ENCODE measurements at regions not wholly inside any gene's neighbourhood (a gene's known extent, or its start where the extent isn't known, plus 50 kb on each side); places are given as distances from the start of the nearest gene placed in this dataset.

DNA sequence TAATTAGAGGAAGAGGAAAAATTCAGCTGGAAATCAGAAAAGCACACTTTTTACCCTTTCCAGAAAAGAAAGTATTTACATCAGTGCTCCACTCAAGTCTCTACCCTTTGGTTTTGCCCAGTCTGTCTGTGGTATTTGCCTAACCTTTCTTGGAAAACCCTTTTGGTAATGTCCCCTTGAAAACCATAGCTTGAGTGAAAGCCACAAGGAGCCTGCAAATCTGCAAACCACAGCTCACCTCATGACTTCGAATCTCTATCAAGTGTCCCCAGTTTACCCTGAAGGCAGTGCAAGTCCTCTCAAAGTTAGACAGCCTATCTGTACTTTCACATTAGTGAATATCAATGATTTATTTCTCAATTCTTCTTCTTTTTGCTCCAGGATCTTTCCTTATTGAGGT, 162.1 kb upstream of the TSLP start:
- no peaks in the 10 kb centered on the region for H3K4me1 ChIP-seq
- no peak overlapping the region for H3K4me3 ChIP-seq
- DNase-seq, result no peak
- WGBS, 5 donors, result 59 to 82% (median 73%) methylated on average over 1 of the region's 1 CpG
- intact Hi-C loops (cut with DNase I; ENCODE audit: low total_unique reads), result no loop called here
- peaks cover 0 to 12% (median 0%) of the 10 kb centered on the region in 8 donors for H3K9me3 ChIP-seq
- no peaks in the 10 kb centered on the region for H3K27me3 ChIP-seq (replicated peaks in 1 of 7)
- TF ChIP-seq POLR2AphosphoS5 (IDR thresholded peaks at IDR 0.05) (no peak), POLR2A (IDR thresholded peaks at IDR 0.05) (no peak)
- TF ChIP-seq, protein P1, sequence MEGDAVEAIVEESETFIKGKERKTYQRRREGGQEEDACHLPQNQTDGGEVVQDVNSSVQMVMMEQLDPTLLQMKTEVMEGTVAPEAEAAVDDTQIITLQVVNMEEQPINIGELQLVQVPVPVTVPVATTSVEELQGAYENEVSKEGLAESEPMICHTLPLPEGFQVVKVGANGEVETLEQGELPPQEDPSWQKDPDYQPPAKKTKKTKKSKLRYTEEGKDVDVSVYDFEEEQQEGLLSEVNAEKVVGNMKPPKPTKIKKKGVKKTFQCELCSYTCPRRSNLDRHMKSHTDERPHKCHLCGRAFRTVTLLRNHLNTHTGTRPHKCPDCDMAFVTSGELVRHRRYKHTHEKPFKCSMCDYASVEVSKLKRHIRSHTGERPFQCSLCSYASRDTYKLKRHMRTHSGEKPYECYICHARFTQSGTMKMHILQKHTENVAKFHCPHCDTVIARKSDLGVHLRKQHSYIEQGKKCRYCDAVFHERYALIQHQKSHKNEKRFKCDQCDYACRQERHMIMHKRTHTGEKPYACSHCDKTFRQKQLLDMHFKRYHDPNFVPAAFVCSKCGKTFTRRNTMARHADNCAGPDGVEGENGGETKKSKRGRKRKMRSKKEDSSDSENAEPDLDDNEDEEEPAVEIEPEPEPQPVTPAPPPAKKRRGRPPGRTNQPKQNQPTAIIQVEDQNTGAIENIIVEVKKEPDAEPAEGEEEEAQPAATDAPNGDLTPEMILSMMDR (IDR thresholded peaks at IDR 0.05 in 8 of 11, conservative IDR thresholded peaks at IDR 0.05 in 3 of 11), result no peak
- no peak overlapping the region for H3K27ac ChIP-seq
- H3K36me3 ChIP-seq, result no peaks in the 10 kb centered on the region

DNA sequence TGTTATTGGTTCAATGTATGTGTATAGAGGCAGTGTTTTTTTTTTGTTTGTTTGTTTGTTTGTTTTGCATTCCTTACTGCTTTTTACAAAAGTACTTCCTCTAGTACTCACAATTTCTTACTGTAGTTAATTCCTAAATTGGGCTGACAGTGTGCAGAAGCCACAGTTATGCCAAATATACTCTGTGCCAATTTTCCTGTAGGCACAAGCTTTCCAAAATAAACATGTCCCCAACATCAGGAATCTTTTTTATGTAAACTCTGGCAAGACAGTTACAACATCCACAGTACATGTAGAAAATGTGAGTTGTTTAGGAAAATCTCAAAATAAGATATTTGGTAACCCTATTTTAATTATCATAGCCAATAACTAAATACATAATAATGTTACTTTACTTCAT, 161.6 kb upstream of the TSLP start:
- Histone ChIP-seq H3K9me3 (peaks cover 0 to 12% (median 0%) of the 10 kb centered on the region in 8 donors), H3K27ac (no peak overlapping the region), H3K27me3 (replicated peaks in 1 of 7) (no peaks in the 10 kb centered on the region), H3K4me3 (no peak overlapping the region), H3K4me1 (no peaks in the 10 kb centered on the region), H3K36me3 (no peaks in the 10 kb centered on the region)
- DNase-seq, result no peak
- TF ChIP-seq POLR2AphosphoS5 (IDR thresholded peaks at IDR 0.05), result no peak
- TF ChIP-seq, protein P1 (IDR thresholded peaks at IDR 0.05 in 8 of 11, conservative IDR thresholded peaks at IDR 0.05 in 3 of 11), result no peak
- TF ChIP-seq POLR2A (IDR thresholded peaks at IDR 0.05), result no peak
- intact Hi-C loops (cut with DNase I; ENCODE audit: low total_unique reads), result no loop called here

DNA sequence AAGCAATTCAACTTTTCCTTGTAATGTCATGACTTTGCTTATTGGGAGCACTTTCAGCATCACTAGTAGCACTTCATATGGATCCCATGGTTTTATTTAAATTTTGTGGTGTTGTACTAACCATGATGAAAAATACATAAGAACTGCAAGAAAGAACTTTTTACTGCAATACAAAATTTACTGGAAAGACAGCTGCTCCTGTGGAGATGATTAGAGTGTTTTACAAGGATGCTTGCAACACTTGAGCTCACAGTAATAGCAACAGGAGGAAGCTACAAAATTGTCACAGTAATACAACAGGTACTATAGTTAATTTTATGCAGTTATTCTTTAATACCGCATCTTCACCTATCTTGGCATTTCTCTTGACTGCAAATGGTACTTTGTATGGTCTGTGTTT, 158.3 kb upstream of the TSLP start:
- Histone ChIP-seq H3K4me1 (no peaks in the 10 kb centered on the region), H3K4me3 (no peak overlapping the region), H3K36me3 (no peaks in the 10 kb centered on the region), H3K27ac (no peak overlapping the region), H3K27me3 (replicated peaks in 1 of 7) (no peaks in the 10 kb centered on the region), H3K9me3 (no peaks in the 10 kb centered on the region)
- no peak for DNase-seq
- WGBS, 5 donors, result 90 to 98% (median 94%) methylated on average over 1 of the region's 1 CpG
- intact Hi-C loops (cut with DNase I; ENCODE audit: low total_unique reads), result no loop called here
- TF ChIP-seq, protein P1 (IDR thresholded peaks at IDR 0.05 in 8 of 11, conservative IDR thresholded peaks at IDR 0.05 in 3 of 11), result no peak
- no peak for TF ChIP-seq POLR2A (IDR thresholded peaks at IDR 0.05)
- no peak for TF ChIP-seq POLR2AphosphoS5 (IDR thresholded peaks at IDR 0.05)

DNA sequence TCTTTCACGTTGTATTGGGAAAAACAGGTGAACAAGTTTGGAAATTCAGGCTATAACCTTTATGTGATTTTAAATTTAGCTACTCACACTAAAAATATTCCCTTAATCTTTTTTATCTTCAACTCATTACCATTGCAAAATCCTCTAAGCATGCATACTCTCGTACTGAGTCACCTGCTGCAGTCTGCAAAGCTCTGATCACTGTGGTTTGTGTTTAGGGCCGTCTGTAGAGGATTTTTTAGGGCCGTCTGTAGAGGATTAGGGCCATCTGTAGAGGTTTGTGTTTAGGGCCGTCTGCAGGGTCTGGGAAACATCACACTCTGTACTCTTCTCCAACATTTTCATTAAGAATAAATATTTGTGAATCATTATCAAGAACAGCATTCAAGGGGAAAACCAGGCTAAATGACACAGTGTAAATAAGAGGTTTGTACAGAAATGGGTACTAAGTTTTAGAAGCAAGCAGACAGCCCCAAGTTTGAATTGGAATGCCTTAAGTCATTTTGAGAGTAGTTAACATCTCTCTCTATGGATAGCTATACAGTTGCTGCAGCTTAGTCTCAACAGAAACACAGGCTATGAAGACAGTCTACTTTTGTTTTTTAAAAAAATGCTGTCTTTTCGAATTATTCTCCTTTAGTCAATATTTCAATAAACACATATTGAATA, 155.0 kb upstream of the TSLP start:
- no peak for DNase-seq
- intact Hi-C loops (cut with DNase I; ENCODE audit: low total_unique reads), result no loop called here
- TF ChIP-seq POLR2AphosphoS5 (IDR thresholded peaks at IDR 0.05), result no peak
- no peak for TF ChIP-seq POLR2A (IDR thresholded peaks at IDR 0.05)
- TF ChIP-seq, protein P1 (IDR thresholded peaks at IDR 0.05 in 8 of 11, conservative IDR thresholded peaks at IDR 0.05 in 3 of 11), result no peak
- Histone ChIP-seq H3K9me3 (no peaks in the 10 kb centered on the region), H3K4me1 (no peaks in the 10 kb centered on the region), H3K4me3 (no peak overlapping the region), H3K36me3 (no peaks in the 10 kb centered on the region), H3K27ac (no peak overlapping the region), H3K27me3 (replicated peaks in 1 of 7) (no peaks in the 10 kb centered on the region)
- 47 to 70% (median 53%) methylated on average over 6 of the region's 6 CpGs for WGBS, 5 donors
